ENCODE measurements at regions not wholly inside any gene's neighbourhood (a gene's known extent, or its start where the extent isn't known, plus 50 kb on each side); places are given as distances from the start of the nearest gene placed in this dataset.

- no peaks in the 10 kb centered on the region for H3K4me1 ChIP-seq (ENCODE audit: insufficient read depth, low read length)
- no peaks in the 10 kb centered on the region for H4K20me1 ChIP-seq (ENCODE audit: insufficient read depth, low read length)
- DNase-seq (ENCODE audit: low spot score) (no peak), FAIRE-seq (no peak), ATAC-seq (no peak)
- POLR2A ChIA-PET = no interaction called here
- no peak overlapping the region for H3K4me3 ChIP-seq (replicated peaks in 1 of 3; ENCODE audit: insufficient read depth in 1 of 3, low read depth in 2 of 3, low read length in 3 of 3)
- BruUV-seq (replicated peaks) = no TSS peak
- in situ Hi-C loops (cut with HindIII; ENCODE audit: extremely low pct_ligation_motif_present, low pct_unique_long_range_greater_than_20kb) = no loop called here
- H3K27ac ChIP-seq (ENCODE audit: extremely low read length, insufficient read depth, low read length) = no peak overlapping the region
- no peaks in the 10 kb centered on the region for H3K27me3 ChIP-seq (ENCODE audit: control insufficient read depth in 1 of 2, insufficient read depth in 2 of 2, low read length in 2 of 2)
- intact Hi-C loops (cut with micrococcal nuclease; ENCODE audit: unreplicated experiment) = no loop called here
- H3K36me3 ChIP-seq (replicated peaks in 1 of 2; ENCODE audit: control insufficient read depth in 1 of 2, insufficient read depth in 2 of 2, low read length in 2 of 2) = no peaks in the 10 kb centered on the region
- H3K79me2 ChIP-seq (ENCODE audit: insufficient read depth, low read length) = no peaks in the 10 kb centered on the region
- TF ChIP-seq, protein P1, sequence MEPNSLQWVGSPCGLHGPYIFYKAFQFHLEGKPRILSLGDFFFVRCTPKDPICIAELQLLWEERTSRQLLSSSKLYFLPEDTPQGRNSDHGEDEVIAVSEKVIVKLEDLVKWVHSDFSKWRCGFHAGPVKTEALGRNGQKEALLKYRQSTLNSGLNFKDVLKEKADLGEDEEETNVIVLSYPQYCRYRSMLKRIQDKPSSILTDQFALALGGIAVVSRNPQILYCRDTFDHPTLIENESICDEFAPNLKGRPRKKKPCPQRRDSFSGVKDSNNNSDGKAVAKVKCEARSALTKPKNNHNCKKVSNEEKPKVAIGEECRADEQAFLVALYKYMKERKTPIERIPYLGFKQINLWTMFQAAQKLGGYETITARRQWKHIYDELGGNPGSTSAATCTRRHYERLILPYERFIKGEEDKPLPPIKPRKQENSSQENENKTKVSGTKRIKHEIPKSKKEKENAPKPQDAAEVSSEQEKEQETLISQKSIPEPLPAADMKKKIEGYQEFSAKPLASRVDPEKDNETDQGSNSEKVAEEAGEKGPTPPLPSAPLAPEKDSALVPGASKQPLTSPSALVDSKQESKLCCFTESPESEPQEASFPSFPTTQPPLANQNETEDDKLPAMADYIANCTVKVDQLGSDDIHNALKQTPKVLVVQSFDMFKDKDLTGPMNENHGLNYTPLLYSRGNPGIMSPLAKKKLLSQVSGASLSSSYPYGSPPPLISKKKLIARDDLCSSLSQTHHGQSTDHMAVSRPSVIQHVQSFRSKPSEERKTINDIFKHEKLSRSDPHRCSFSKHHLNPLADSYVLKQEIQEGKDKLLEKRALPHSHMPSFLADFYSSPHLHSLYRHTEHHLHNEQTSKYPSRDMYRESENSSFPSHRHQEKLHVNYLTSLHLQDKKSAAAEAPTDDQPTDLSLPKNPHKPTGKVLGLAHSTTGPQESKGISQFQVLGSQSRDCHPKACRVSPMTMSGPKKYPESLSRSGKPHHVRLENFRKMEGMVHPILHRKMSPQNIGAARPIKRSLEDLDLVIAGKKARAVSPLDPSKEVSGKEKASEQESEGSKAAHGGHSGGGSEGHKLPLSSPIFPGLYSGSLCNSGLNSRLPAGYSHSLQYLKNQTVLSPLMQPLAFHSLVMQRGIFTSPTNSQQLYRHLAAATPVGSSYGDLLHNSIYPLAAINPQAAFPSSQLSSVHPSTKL (CRISPR knock-in tag; IDR thresholded peaks at IDR 0.05) = no peak
- TF ChIP-seq REXO4 (CRISPR knock-in tag; IDR thresholded peaks at IDR 0.05; ENCODE audit: borderline replicate concordance) (no peak), SALL2 (CRISPR knock-in tag; IDR thresholded peaks at IDR 0.05) (no peak), FOXA1 (IDR thresholded peaks at IDR 0.05) (no peak), FOXA1 (CRISPR knock-in tag; IDR thresholded peaks at IDR 0.05) (no peak), PHB2 (IDR thresholded peaks at IDR 0.05; ENCODE audit: partially characterized antibody) (no peak), HOXA7 (CRISPR knock-in tag; IDR thresholded peaks at IDR 0.05) (no peak), ZNF773 (CRISPR knock-in tag; IDR thresholded peaks at IDR 0.05; ENCODE audit: borderline replicate concordance) (no peak), PHF21A (CRISPR knock-in tag; IDR thresholded peaks at IDR 0.05) (no peak), SAFB2 (CRISPR knock-in tag; IDR thresholded peaks at IDR 0.05; ENCODE audit: borderline replicate concordance, low read depth) (no peak), ZNF768 (CRISPR knock-in tag; IDR thresholded peaks at IDR 0.05) (no peak), SETDB1 (CRISPR knock-in tag; IDR thresholded peaks at IDR 0.05; ENCODE audit: borderline replicate concordance) (no peak), ZNF841 (CRISPR knock-in tag; IDR thresholded peaks at IDR 0.05; ENCODE audit: borderline replicate concordance) (no peak), MXD1 (CRISPR knock-in tag; IDR thresholded peaks at IDR 0.05) (no peak), ZNF142 (CRISPR knock-in tag; IDR thresholded peaks at IDR 0.05) (no peak)
- CTCF ChIA-PET (ENCODE audit: low intra/inter-chr PET ratio, low total read pairs) = no interaction called here
- H2AFZ ChIP-seq (ENCODE audit: low read length) = no peak overlapping the region
- no peak overlapping the region for H3K4me2 ChIP-seq (ENCODE audit: low read depth, low read length)
- no peak overlapping the region for H3K9ac ChIP-seq (ENCODE audit: insufficient read depth, low read depth, low read length)
- H3K9me3 ChIP-seq (ENCODE audit: low read length) = peaks cover 47% of the 10 kb centered on the region
- WGBS (ENCODE audit: low lambda C conversion rate) = 0% methylated on average over 1 of the region's 1 CpG
Measured at GRCh38 chr6:9266741-9267140, 831.4 kb upstream of the SLC35B3 start.

All from HepG2 (cell line).